ENCODE measurements at regions not wholly inside any gene's neighbourhood (a gene's known extent, or its start where the extent isn't known, plus 50 kb on each side); places are given as distances from the start of the nearest gene placed in this dataset.

DNA sequence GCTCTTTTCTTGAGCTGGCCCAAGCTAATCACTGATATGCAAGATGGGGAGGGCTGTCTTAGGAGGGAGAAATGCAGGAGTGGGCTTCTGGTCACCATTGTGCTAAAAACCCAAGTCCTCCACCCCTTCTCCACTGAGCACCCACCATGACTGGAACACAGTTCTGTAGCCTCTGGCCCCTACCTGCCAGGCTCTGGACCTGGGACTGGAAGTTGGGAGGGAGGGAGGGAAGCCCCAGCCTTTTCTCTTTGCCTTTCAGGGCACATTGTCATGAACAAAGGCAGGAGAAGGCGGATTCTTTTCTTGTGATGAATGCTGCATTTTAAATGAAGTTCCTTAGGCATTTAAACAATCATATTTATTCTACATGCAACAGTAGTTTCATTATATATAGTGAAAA, 559.1 kb upstream of the TRPC7 start:
- intact Hi-C loops (cut with DNase I) = no loop called here
- ATAC-seq (no peak), DNase-seq (no peak)
- H3K4me1 ChIP-seq = no peaks in the 10 kb centered on the region
- H3K36me3 ChIP-seq (ENCODE audit: insufficient read depth in 1 of 2, low read depth in 1 of 2) = no peaks in the 10 kb centered on the region
- TF ChIP-seq, protein P1, sequence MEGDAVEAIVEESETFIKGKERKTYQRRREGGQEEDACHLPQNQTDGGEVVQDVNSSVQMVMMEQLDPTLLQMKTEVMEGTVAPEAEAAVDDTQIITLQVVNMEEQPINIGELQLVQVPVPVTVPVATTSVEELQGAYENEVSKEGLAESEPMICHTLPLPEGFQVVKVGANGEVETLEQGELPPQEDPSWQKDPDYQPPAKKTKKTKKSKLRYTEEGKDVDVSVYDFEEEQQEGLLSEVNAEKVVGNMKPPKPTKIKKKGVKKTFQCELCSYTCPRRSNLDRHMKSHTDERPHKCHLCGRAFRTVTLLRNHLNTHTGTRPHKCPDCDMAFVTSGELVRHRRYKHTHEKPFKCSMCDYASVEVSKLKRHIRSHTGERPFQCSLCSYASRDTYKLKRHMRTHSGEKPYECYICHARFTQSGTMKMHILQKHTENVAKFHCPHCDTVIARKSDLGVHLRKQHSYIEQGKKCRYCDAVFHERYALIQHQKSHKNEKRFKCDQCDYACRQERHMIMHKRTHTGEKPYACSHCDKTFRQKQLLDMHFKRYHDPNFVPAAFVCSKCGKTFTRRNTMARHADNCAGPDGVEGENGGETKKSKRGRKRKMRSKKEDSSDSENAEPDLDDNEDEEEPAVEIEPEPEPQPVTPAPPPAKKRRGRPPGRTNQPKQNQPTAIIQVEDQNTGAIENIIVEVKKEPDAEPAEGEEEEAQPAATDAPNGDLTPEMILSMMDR (IDR thresholded peaks at IDR 0.05) = no peak
- no peak overlapping the region for H3K4me3 ChIP-seq
- no peaks in the 10 kb centered on the region for H3K27me3 ChIP-seq (ENCODE audit: insufficient read depth in 3 of 3, low read length in 2 of 3)
- H3K9me3 ChIP-seq = no peaks in the 10 kb centered on the region
- H3K27ac ChIP-seq = no peak overlapping the region
- WGBS, 3 donors = 38 to 76% (median 71%) methylated on average over 1 of the region's 1 CpG

DNA sequence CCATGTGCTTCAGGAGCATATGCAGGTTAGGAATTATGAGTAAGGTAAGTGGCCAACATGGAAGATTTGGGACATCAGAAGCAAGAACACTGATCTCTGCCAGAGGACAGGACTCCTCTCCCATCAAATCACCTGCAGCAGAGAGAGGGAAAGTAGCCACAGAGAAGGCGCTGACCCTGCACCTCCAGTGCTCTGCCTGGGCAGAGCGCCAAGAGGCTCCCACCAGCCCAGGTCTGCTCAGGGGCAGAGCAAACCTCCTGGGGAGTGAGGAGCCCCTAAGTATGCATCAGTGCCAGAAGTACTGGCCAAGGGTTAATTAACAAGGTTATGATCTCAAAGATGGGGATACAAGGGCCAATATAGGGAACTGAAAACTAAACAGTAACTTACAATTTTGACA, 545.3 kb upstream of the TRPC7 start:
- H3K36me3 ChIP-seq (ENCODE audit: insufficient read depth in 1 of 2, low read depth in 1 of 2) = no peaks in the 10 kb centered on the region
- 77 to 91% (median 85%) methylated on average over 2 of the region's 2 CpGs for WGBS, 3 donors
- ATAC-seq = no peak
- intact Hi-C loops (cut with DNase I) = no loop called here
- no peaks in the 10 kb centered on the region for H3K9me3 ChIP-seq
- no peak overlapping the region for H3K27ac ChIP-seq
- H3K4me1 ChIP-seq = no peaks in the 10 kb centered on the region
- no peaks in the 10 kb centered on the region for H3K27me3 ChIP-seq (ENCODE audit: insufficient read depth in 3 of 3, low read length in 2 of 3)
- H3K4me3 ChIP-seq = no peak overlapping the region
- TF ChIP-seq, protein P1 (IDR thresholded peaks at IDR 0.05) = no peak
- no peak for DNase-seq

DNA sequence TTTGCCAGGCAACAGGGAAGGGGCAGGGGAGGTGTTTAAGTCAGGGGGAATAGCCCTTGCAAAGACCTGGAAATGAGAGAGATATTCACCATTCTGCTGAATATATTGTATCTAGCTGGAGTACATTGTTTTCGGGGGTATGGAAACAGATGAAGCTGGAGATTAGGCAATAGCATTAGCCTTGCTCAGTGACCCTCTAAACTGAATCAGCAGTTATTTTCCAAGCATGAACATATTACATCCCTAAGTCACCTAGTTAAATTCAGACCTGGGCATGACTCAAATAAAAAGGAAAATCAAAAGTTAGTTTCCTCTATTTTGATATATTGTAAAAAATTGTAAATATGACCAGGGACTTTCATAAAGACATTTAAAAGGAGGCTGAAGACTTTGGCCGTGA, 544.6 kb upstream of the TRPC7 start:
- H3K4me1 ChIP-seq = no peaks in the 10 kb centered on the region

DNA sequence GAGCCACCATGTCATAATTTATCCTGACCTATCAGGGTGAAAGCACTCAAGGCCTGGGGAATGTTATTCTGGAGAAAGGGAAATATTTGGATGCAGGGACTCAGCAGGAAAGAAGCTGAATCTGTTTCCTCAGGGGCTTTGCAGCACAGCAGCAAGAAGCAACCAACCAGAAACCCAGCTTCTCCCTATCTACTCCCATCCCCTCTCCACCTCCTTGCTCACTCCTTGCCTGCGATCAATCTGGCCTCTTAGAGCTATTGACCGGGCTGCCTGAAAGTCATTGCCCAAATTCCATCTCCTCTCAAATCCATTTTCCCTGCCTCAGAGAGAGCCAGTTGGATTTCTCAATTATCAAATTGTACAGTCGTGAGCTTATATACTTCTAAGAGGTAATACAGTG, 542.0 kb upstream of the TRPC7 start:
- WGBS, 3 donors = 52 to 56% (median 53%) methylated on average over 3 of the region's 3 CpGs
- no peaks in the 10 kb centered on the region for H3K27me3 ChIP-seq (ENCODE audit: insufficient read depth in 3 of 3, low read length in 2 of 3)
- ATAC-seq (no peak), DNase-seq (no peak)
- no peaks in the 10 kb centered on the region for H3K9me3 ChIP-seq
- intact Hi-C loops (cut with DNase I) = no loop called here
- TF ChIP-seq, protein P1 (IDR thresholded peaks at IDR 0.05) = no peak
- H3K27ac ChIP-seq = no peak overlapping the region
- no peaks in the 10 kb centered on the region for H3K4me1 ChIP-seq
- H3K36me3 ChIP-seq (ENCODE audit: insufficient read depth in 1 of 2, low read depth in 1 of 2) = no peaks in the 10 kb centered on the region
- H3K4me3 ChIP-seq = no peak overlapping the region

More for the DNA sequence above, 544.6 kb upstream of the TRPC7 start:
- Histone ChIP-seq H3K36me3 (ENCODE audit: insufficient read depth in 1 of 2, low read depth in 1 of 2) (no peaks in the 10 kb centered on the region), H3K27ac (no peak overlapping the region), H3K27me3 (ENCODE audit: insufficient read depth in 3 of 3, low read length in 2 of 3) (no peaks in the 10 kb centered on the region), H3K4me3 (no peak overlapping the region), H3K9me3 (no peaks in the 10 kb centered on the region)
- no peak for DNase-seq
- ATAC-seq = no peak
- 81 to 83% (median 81%) methylated on average over 2 of the region's 2 CpGs for WGBS, 3 donors
- TF ChIP-seq, protein P1 (IDR thresholded peaks at IDR 0.05) = no peak
- intact Hi-C loops (cut with DNase I) = no loop called here

DNA sequence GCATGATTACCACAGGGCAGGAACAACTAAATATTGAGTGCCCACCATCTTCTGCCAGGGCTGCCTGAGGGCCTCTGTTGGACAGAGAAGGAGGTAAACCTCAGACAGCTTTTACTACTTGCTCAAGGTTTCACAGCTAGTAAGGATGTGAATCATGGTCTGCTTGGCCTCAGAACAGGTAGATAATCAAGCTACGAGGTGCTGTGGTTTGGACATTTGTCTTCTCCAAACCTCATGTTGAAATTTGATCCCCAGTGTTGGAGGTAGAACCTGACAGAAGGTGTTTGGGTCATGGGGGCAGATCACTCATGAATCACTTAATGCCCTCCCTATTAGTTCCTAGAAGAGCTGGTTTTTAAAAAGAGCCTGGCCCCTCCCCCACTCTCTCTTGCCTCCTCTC, 541.2 kb upstream of the TRPC7 start:
- H3K27ac ChIP-seq = no peak overlapping the region
- intact Hi-C loops (cut with DNase I) = no loop called here

More for the DNA sequence above, 541.2 kb upstream of the TRPC7 start:
- DNase-seq (no peak), ATAC-seq (no peak)
- no peaks in the 10 kb centered on the region for H3K9me3 ChIP-seq
- no peaks in the 10 kb centered on the region for H3K27me3 ChIP-seq (ENCODE audit: insufficient read depth in 3 of 3, low read length in 2 of 3)
- 50 to 62% (median 54%) methylated on average over 1 of the region's 1 CpG for WGBS, 3 donors
- no peak overlapping the region for H3K4me3 ChIP-seq
- no peaks in the 10 kb centered on the region for H3K4me1 ChIP-seq
- TF ChIP-seq, protein P1 (IDR thresholded peaks at IDR 0.05) = no peak
- H3K36me3 ChIP-seq (ENCODE audit: insufficient read depth in 1 of 2, low read depth in 1 of 2) = no peaks in the 10 kb centered on the region
